ENCODE measurements at regions not wholly inside any gene's neighbourhood (a gene's known extent, or its start where the extent isn't known, plus 50 kb on each side); places are given as distances from the start of the nearest gene placed in this dataset.

- DNase-seq = peak; percentile 45
These were observed 118.0 kb upstream of the IPO9 start for GRCh38 chr1:201710632-201711597.

GRCh38 chr1:201711811-201712210 lies 117.1 kb upstream of the IPO9 start:
- no peak for DNase-seq

- no peak for DNase-seq
These were observed 116.4 kb upstream of the IPO9 start for GRCh38 chr1:201712387-201713085.

GRCh38 chr1:201713086-201713810 lies 115.7 kb upstream of the IPO9 start:
- no peak for DNase-seq

GRCh38 chr1:201714542-201715329 lies 114.2 kb upstream of the IPO9 start:
- DNase-seq = no peak

GRCh38 chr1:201715351-201715750 lies 113.6 kb upstream of the IPO9 start:
- DNase-seq = no peak

- DNase-seq = no peak
These were observed 112.9 kb upstream of the IPO9 start for GRCh38 chr1:201715801-201716741.

- DNase-seq = no peak
These were observed 112.2 kb upstream of the IPO9 start for GRCh38 chr1:201716742-201717135.

- no peak for DNase-seq
These were observed 111.7 kb upstream of the IPO9 start for GRCh38 chr1:201717286-201717685.

- no peak for DNase-seq
These were observed 110.4 kb upstream of the IPO9 start for GRCh38 chr1:201718346-201719202.

- peak; percentile 73 for DNase-seq
These were observed 109.0 kb upstream of the IPO9 start for GRCh38 chr1:201719812-201720521.

- no peak for DNase-seq
These were observed 108.5 kb upstream of the IPO9 start for GRCh38 chr1:201720522-201720844.

GRCh38 chr1:201721082-201722049 lies 107.6 kb upstream of the IPO9 start:
- no peak for DNase-seq

GRCh38 chr1:201724039-201724765 lies 104.8 kb upstream of the IPO9 start:
- no peak for DNase-seq

GRCh38 chr1:201724766-201725118 lies 104.2 kb upstream of the IPO9 start:
- peak; percentile 60 for DNase-seq

GRCh38 chr1:201726700-201727099 lies 102.3 kb upstream of the IPO9 start:
- no peak for DNase-seq

GRCh38 chr1:201728731-201729130 lies 100.2 kb upstream of the IPO9 start:
- DNase-seq = no peak

Data from NCI-H2171 treated with DMSO at 0.1 percent for 48 hours (cell line).